HG03469 (cell line): ENCODE measurements at regions not wholly inside any gene's neighbourhood (a gene's known extent, or its start where the extent isn't known, plus 50 kb on each side); places are given as distances from the start of the nearest gene placed in this dataset.
"Not testable (repeated sequence)": the region's sequence is repeated elsewhere in the genome, so short reads cannot be mapped to it uniquely, and the experiment has no call there.

Source experiments
- ATAC-seq: cut with Tn5 transposase; IDR thresholded peaks from one replicate; pipeline ENCODE4 v1.9.1; 2021; ENCODE audit warnings: mild to moderate bottlenecking, moderate library complexity, moderate number of reproducible peaks; ENCODE audit not compliant: unreplicated experiment

GRCh38 chr1:121048769-121049443, 135.2 kb downstream of the FAM72B start:
- not testable (repeated sequence) for ATAC-seq

- ATAC-seq: not testable (repeated sequence)
These were observed 134.0 kb downstream of the FAM72B start for GRCh38 chr1:121050097-121050496.

GRCh38 chr1:121051161-121051790, 132.9 kb downstream of the FAM72B start:
- not testable (repeated sequence) for ATAC-seq

- ATAC-seq: not testable (repeated sequence)
These were observed 132.0 kb downstream of the FAM72B start for GRCh38 chr1:121052081-121052660.

- not testable (repeated sequence) for ATAC-seq
These were observed 129.2 kb downstream of the FAM72B start for GRCh38 chr1:121054928-121055327.

- not testable (repeated sequence) for ATAC-seq
These were observed 117.2 kb downstream of the FAM72B start for GRCh38 chr1:121066925-121067324.

GRCh38 chr1:121068738-121069499, 115.2 kb downstream of the FAM72B start:
- not testable (repeated sequence) for ATAC-seq

- ATAC-seq: not testable (repeated sequence)
These were observed 110.3 kb downstream of the FAM72B start for GRCh38 chr1:121073852-121074251.

- ATAC-seq: not testable (repeated sequence)
These were observed 108.8 kb downstream of the FAM72B start for GRCh38 chr1:121075254-121075805.

- peak; percentile 89 for ATAC-seq
These were observed 107.5 kb downstream of the FAM72B start for GRCh38 chr1:121076674-121077073.

GRCh38 chr1:121079655-121080054, 104.5 kb downstream of the FAM72B start:
- not testable (repeated sequence) for ATAC-seq

- ATAC-seq: not testable (repeated sequence)
These were observed 103.8 kb downstream of the FAM72B start for GRCh38 chr1:121080197-121080903.

- ATAC-seq: not testable (repeated sequence)
These were observed 103.3 kb downstream of the FAM72B start for GRCh38 chr1:121080904-121081264.

GRCh38 chr1:121081625-121082199, 102.4 kb downstream of the FAM72B start:
- not testable (repeated sequence) for ATAC-seq

GRCh38 chr1:121082995-121083394, 101.1 kb downstream of the FAM72B start:
- not testable (repeated sequence) for ATAC-seq

- ATAC-seq: not testable (repeated sequence)
These were observed 97.9 kb downstream of the FAM72B start for GRCh38 chr1:121086249-121086648.

GRCh38 chr1:121087221-121087620, 96.9 kb downstream of the FAM72B start:
- ATAC-seq: not testable (repeated sequence)

- not testable (repeated sequence) for ATAC-seq
These were observed 95.6 kb downstream of the FAM72B start for GRCh38 chr1:121088568-121088967.

- ATAC-seq: not testable (repeated sequence)
These were observed 91.7 kb downstream of the FAM72B start for GRCh38 chr1:121092329-121092968.
